ENCODE measurements at regions not wholly inside any gene's neighbourhood (a gene's known extent, or its start where the extent isn't known, plus 50 kb on each side); places are given as distances from the start of the nearest gene placed in this dataset.

DNA sequence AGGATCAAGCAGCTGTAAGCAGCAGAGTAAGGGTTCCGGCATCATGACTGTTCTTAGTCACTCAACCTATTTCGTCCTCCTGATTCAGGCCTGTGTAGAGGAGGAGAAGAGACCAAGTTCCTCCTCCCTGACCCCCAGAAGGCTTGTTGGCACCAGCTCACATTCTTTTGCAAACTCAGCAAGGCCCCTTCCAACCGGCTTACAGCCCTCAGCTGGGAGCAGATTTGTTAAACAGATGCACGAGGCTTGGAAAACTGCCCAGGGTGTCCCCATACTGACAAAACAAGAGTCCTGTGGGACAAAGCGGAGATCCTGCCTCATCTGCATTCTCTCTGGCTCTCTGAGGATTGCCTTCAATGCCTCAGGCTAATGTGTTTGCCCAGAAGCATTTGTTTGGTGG lies 113.2 kb upstream of the SOX21 start:
- POLR2A ChIA-PET = interaction anchor here (1.4 kb wide), 1 partner anchor 142 kb away, joined by 6 read pairs; no protein-coding TSS in a partner anchor
- peaks cover 66% of the 10 kb centered on the region for H3K4me1 Mint-ChIP-seq
- TF ChIP-seq ZNF423 (CRISPR knock-in tag; IDR thresholded peaks at IDR 0.05) (peak; percentile 67), CREM (CRISPR knock-in tag; IDR thresholded peaks at IDR 0.05) (peak; percentile 49; the same call in 1 of the 2 replicates), ATF1 (CRISPR knock-in tag; IDR thresholded peaks at IDR 0.05) (no peak), ZNF263 (CRISPR knock-in tag; IDR thresholded peaks at IDR 0.05; ENCODE audit: low read depth) (no peak), FOXK1 (CRISPR knock-in tag; IDR thresholded peaks at IDR 0.05) (peak; percentile 84; the same call in 1 of the 2 replicates), TEAD1 (CRISPR knock-in tag; IDR thresholded peaks at IDR 0.05) (peak; percentile 73; the same call in 1 of the 2 replicates), SMAD3 (CRISPR knock-in tag; IDR thresholded peaks at IDR 0.05; ENCODE audit: borderline replicate concordance) (no peak), ETV6 (CRISPR knock-in tag; IDR thresholded peaks at IDR 0.05) (0 out of 2 replicates have a peak, but pooled peaks have one; percentile 65), ZNF232 (CRISPR knock-in tag; IDR thresholded peaks at IDR 0.05) (0 out of 2 replicates have a peak, but pooled peaks have one; percentile 37), ZNF121 (CRISPR knock-in tag; IDR thresholded peaks at IDR 0.05) (no peak), ZBTB21 (CRISPR knock-in tag; IDR thresholded peaks at IDR 0.05; ENCODE audit: borderline replicate concordance) (peak; percentile 63; the same call in 1 of the 2 replicates)
- TF ChIP-seq, protein P1, sequence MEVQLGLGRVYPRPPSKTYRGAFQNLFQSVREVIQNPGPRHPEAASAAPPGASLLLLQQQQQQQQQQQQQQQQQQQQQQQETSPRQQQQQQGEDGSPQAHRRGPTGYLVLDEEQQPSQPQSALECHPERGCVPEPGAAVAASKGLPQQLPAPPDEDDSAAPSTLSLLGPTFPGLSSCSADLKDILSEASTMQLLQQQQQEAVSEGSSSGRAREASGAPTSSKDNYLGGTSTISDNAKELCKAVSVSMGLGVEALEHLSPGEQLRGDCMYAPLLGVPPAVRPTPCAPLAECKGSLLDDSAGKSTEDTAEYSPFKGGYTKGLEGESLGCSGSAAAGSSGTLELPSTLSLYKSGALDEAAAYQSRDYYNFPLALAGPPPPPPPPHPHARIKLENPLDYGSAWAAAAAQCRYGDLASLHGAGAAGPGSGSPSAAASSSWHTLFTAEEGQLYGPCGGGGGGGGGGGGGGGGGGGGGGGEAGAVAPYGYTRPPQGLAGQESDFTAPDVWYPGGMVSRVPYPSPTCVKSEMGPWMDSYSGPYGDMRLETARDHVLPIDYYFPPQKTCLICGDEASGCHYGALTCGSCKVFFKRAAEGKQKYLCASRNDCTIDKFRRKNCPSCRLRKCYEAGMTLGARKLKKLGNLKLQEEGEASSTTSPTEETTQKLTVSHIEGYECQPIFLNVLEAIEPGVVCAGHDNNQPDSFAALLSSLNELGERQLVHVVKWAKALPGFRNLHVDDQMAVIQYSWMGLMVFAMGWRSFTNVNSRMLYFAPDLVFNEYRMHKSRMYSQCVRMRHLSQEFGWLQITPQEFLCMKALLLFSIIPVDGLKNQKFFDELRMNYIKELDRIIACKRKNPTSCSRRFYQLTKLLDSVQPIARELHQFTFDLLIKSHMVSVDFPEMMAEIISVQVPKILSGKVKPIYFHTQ (CRISPR knock-in tag; IDR thresholded peaks at IDR 0.05) = no peak
- TF ChIP-seq, protein P2, sequence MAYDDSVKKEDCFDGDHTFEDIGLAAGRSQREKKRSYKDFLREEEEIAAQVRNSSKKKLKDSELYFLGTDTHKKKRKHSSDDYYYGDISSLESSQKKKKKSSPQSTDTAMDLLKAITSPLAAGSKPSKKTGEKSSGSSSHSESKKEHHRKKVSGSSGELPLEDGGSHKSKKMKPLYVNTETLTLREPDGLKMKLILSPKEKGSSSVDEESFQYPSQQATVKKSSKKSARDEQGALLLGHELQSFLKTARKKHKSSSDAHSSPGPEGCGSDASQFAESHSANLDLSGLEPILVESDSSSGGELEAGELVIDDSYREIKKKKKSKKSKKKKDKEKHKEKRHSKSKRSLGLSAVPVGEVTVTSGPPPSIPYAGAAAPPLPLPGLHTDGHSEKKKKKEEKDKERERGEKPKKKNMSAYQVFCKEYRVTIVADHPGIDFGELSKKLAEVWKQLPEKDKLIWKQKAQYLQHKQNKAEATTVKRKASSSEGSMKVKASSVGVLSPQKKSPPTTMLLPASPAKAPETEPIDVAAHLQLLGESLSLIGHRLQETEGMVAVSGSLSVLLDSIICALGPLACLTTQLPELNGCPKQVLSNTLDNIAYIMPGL (CRISPR knock-in tag; IDR thresholded peaks at IDR 0.05) = no peak
- TF ChIP-seq, protein P3, sequence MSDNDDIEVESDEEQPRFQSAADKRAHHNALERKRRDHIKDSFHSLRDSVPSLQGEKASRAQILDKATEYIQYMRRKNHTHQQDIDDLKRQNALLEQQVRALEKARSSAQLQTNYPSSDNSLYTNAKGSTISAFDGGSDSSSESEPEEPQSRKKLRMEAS (CRISPR knock-in tag; IDR thresholded peaks at IDR 0.05) = peak; percentile 43; the same call in 1 of the 2 replicates
- TF ChIP-seq, protein P4, sequence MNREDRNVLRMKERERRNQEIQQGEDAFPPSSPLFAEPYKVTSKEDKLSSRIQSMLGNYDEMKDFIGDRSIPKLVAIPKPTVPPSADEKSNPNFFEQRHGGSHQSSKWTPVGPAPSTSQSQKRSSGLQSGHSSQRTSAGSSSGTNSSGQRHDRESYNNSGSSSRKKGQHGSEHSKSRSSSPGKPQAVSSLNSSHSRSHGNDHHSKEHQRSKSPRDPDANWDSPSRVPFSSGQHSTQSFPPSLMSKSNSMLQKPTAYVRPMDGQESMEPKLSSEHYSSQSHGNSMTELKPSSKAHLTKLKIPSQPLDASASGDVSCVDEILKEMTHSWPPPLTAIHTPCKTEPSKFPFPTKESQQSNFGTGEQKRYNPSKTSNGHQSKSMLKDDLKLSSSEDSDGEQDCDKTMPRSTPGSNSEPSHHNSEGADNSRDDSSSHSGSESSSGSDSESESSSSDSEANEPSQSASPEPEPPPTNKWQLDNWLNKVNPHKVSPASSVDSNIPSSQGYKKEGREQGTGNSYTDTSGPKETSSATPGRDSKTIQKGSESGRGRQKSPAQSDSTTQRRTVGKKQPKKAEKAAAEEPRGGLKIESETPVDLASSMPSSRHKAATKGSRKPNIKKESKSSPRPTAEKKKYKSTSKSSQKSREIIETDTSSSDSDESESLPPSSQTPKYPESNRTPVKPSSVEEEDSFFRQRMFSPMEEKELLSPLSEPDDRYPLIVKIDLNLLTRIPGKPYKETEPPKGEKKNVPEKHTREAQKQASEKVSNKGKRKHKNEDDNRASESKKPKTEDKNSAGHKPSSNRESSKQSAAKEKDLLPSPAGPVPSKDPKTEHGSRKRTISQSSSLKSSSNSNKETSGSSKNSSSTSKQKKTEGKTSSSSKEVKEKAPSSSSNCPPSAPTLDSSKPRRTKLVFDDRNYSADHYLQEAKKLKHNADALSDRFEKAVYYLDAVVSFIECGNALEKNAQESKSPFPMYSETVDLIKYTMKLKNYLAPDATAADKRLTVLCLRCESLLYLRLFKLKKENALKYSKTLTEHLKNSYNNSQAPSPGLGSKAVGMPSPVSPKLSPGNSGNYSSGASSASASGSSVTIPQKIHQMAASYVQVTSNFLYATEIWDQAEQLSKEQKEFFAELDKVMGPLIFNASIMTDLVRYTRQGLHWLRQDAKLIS (CRISPR knock-in tag; IDR thresholded peaks at IDR 0.05; ENCODE audit: borderline replicate concordance) = peak; percentile 44; the same call in 1 of the 2 replicates
- TF ChIP-seq, protein P5, sequence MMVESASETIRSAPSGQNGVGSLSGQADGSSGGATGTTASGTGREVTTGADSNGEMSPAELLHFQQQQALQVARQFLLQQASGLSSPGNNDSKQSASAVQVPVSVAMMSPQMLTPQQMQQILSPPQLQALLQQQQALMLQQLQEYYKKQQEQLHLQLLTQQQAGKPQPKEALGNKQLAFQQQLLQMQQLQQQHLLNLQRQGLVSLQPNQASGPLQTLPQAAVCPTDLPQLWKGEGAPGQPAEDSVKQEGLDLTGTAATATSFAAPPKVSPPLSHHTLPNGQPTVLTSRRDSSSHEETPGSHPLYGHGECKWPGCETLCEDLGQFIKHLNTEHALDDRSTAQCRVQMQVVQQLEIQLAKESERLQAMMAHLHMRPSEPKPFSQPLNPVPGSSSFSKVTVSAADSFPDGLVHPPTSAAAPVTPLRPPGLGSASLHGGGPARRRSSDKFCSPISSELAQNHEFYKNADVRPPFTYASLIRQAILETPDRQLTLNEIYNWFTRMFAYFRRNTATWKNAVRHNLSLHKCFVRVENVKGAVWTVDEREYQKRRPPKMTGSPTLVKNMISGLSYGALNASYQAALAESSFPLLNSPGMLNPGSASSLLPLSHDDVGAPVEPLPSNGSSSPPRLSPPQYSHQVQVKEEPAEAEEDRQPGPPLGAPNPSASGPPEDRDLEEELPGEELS (CRISPR knock-in tag; IDR thresholded peaks at IDR 0.05) = peak; percentile 84; the same call in 1 of the 2 replicates
- peak; percentile 97 for ATAC-seq
- no peaks in the 10 kb centered on the region for H3K36me3 Mint-ChIP-seq
- peak; percentile 75 for DNase-seq (ENCODE audit: low spot score)
- peak overlapping the region; percentile 90 for H3K27ac Mint-ChIP-seq
- H3K4me3 Mint-ChIP-seq = peak overlapping the region; percentile 43
- CTCF ChIA-PET = interaction anchor here (0.6 to 1.4 kb wide), 4 partner anchors 10 to 234 kb away, joined by 3 to 4 read pairs (median 3); no protein-coding TSS in a partner anchor
- no peaks in the 10 kb centered on the region for H3K27me3 Mint-ChIP-seq (ENCODE audit: low read depth)
- H3K9me3 Mint-ChIP-seq = no peaks in the 10 kb centered on the region
